ENCODE measurements at regions not wholly inside any gene's neighbourhood (a gene's known extent, or its start where the extent isn't known, plus 50 kb on each side); places are given as distances from the start of the nearest gene placed in this dataset.
A peak's percentile ranks its signal among the peaks of the same experiment; 100 is the strongest.

DNA sequence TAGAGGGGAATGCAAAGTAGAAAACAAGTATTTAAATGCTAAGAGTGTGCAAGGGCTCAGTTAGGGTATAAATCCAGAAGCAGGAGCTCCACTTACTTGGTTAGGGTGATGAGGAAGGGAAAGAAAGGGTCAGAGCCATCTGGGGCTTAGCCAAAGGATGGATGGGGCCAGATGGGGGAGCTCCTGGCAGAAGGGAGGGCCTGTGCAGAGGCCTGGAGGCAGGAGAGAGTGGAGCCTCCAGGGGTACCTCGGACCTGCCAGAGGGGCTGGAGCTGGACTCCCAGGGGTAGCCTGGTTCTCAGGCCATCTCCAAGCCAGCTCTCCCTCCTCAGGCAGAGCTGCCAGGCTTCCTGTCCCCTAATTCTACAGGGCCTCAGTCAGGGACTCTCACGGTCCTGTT lies 506.3 kb downstream of the SHQ1 start:
- no peak for DNase-seq (ENCODE audit: low spot score)

DNA sequence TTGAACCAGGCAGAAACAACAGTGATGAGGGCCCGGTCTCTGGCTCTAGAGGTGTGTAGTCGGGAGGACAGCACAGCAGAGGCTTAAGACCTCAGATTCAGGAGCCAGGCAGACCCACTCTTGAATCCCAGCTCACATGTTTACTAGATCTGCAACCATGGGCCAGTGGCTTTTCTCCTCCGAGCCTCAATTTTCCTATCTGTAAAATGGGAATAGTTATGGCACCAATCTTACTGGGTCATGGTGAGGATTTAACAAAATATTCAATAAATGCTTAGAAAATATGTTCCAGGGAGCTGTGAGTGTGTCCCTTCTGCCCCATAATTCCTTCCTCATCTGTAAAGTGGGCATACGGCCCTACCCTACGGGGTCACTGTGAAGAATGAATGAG lies 506.9 kb downstream of the SHQ1 start:
- DNase-seq (ENCODE audit: low spot score): no peak

DNA sequence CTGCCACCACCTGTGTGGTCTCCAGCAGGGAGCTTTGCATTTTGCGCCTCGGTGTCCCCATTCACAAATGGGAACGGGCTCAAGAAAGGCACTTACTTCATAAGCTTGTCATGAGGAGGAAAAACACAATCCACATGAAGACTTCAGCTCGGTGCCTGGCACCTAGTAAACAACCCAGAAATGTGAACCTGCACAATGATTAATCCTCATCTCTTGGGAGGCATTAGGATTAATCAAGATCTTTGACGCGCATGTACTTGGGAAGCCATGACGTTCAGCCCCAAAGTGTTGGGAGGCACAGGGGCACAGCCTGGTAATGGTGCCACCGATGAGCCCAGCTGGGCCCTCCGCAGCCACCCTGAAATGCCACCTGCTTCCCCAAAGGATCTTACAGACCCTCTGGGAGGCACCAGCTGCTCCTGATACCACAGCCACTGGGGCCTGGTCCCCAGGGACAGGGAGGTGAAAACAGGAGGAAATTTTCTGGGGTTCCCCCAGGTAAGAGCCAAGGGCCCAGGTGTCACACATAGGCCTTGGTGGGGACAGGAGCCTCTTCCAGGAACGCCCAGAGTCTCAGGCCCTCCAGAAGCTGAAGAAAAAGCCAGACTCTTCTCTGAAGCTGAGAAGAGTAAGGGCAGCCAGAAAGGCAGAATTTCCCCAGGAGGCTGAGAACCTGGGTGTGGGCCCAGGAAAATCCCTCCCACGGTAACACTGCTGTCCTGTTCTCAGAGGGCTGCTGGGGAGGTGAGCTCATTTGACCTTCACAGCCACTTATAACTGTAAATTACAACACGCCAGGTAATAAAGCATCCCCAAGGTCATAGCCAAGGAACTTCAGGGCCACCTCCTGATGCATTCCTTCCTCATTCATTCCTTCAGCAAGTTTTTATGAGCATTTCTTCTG lies 507.5 kb downstream of the SHQ1 start:
- DNase-seq (ENCODE audit: low spot score): no peak

DNA sequence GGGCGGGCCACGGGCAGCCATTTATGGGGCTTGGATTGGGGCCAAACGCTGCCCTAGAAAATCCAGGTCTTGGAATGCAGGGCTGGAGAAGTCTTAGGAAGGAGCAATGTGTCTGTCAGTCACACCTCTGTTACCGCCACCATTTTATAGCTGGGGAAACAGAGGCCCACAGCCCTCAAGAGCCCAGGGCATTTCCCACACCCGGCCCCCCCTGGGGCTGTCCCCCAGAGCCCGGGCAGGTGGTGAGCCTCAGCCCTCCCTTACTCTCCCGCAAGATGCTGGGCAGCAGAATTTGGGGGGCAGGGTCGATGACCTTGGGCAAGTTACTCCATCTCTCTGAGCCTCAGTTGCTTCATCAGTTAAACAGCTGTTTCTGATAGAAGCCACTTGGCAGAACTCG lies 508.2 kb downstream of the SHQ1 start:
- DNase-seq (ENCODE audit: low spot score): no peak

DNA sequence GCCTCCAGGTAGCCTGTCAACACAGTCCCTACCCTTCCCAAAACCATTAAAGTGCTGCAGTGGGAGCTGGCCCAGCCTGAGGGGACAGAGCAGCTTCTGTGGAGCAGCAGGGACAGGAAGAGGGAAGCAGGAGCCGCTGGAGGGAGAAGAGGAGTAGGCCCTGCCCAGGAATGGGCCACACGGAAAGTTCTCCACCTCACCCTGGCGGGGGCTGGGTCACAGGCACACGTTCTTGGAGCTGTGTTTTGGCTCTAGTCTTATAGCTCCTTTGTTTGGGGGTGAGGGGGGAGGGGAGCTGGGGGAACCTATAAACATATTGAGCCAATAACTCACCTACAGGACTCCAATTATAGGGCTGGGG lies 508.6 kb downstream of the SHQ1 start:
- no peak for DNase-seq (ENCODE audit: low spot score)

DNA sequence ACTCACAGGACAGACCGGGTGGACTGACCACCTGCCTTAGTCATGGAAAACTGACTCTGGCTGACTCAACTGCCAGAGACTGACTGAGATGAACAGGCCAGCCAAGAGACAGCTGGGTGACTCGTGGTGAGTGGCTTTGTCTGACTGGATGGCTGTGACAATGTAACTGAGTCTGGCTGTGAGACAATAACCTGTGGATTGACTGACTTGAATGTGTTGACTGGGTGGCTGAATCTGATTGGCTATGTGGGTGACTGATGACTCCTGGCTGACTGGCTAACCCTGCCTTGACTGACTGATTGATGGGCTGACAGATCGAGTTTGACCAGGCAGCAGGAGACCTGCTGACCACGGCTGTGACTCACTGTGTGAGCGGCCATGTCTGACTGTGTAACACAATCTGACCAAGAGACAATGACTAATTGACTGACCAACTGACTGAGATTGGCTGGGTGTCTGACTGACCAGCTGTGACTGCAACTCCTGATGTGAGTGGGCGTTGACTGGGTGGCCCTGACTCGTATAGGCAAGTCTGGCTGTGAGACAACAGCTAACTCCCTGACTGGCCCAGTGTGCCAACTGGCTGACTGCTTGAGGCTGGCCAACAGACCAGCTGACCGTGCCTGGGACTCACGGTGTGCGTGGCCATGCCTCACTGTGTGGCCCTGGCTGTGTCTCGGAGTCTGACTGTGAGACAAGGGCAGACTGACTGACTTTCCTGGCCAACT lies 509.1 kb downstream of the SHQ1 start:
- DNase-seq (ENCODE audit: low spot score): peak; percentile 45

DNA sequence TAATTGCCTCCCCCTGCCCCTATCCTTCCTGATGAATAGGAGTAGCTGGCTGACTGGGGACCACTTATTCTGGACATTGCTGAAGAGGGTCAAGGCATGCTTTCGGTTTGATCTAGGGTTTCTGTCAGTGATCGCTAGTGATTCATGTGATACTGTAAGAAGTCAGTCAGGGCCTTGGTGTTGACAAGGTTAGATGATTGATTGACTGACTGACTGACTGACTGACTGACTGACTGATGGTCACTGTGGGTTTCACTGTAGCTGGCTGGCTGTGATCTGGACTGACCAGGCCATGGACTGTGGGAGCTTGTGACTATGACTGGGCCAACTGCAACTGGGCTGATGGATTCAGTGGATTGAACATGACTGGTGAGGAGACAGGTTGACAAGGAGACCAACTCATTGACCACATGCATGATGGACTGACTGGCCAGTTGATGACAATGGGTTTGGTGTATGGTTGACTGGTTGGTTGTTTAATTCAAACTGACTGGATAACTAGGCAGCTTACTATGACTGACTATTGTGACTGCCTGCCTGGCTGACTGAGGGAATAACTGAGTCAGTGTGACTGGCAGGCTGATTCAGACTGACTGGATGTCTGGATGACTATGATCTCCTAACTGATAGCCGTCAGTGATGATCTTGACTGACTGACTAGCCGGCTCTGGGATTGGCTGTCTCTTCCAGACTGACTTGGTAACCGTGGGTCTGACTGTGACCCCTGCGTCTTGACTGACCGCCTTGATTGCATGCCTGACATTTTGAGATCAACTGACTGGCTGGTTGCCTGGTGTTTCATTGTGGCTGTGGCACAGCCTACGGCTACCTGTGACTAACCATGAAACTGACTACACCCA lies 509.9 kb downstream of the SHQ1 start:
- no peak for DNase-seq (ENCODE audit: low spot score)

DNA sequence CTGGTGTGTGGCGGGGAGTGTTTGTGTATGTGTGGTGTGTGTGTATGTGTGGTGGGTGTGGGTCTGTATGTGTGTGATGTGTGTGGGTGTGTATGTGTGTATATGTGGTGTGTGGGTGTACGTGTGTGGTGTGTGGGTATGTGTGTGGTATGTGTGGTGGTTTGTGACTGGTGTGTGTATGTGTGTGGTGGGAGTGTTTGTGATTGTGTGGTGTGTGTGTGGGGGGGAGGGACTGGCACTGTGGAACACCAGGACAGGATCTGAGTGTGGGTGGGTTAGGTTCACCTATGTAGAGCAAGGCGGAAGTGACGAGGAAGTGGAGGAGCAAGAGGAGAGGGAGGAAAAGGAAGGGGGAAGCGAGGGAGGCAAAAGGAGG lies 510.8 kb downstream of the SHQ1 start:
- no peak for DNase-seq (ENCODE audit: low spot score)

DNA sequence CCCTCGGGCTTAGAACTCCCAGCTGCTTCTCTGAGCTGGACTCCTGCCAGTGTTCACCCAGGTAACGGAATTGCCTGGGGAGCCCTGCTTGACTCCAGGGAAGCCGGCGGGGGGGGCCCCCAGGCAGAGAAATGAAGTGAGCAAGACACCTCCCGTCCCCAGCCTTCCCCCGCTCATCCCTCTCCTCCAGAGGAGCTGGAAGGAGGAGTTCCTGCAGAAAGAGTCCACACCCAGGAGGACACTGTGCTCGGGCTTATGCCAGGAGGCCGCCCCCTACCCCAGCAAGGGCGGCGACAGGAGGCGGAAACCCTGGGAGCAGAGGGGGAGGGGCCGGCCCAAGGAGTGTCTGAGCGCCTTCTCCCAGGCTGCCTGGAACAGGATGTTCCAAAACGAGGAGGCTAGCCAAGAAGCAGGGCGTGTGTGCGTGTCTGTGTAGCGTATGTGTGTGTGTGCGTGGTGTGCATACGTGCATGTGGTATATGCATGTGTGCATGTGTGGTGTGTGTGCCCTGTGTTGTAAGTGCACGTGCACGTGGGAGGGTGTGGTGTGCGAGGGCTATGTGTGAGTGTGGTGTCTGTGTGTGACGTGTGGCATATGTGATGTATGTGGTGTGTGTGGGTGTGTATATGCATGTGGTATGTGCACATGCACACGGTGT lies 511.3 kb downstream of the SHQ1 start:
- DNase-seq (ENCODE audit: low spot score): no peak

DNA sequence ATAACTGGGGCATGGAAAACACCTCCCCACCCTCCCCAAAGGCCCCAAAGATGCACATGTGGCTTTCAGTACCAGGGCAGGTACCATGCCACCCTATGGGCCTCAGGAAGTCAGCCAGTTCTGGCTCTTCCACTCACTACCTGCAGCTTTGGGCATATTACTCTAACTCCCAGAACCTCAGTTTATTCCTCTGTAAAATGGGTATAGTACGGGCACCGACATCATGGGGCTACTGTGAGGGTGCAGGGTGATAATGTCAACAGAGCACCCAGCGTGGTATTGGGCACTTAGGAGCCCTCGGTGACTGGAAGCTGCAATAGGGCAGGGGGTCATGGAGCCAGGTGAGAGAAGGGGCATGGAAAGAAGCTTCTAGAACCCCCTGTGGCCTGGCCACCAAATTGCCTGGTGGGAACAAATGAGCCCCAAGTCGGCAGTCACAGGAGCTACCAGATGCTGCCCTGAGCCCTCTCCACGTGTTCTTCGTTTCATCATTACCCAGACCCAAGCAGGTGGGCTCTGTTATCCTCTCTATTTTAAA lies 512.1 kb downstream of the SHQ1 start:
- DNase-seq (ENCODE audit: low spot score): no peak

DNA sequence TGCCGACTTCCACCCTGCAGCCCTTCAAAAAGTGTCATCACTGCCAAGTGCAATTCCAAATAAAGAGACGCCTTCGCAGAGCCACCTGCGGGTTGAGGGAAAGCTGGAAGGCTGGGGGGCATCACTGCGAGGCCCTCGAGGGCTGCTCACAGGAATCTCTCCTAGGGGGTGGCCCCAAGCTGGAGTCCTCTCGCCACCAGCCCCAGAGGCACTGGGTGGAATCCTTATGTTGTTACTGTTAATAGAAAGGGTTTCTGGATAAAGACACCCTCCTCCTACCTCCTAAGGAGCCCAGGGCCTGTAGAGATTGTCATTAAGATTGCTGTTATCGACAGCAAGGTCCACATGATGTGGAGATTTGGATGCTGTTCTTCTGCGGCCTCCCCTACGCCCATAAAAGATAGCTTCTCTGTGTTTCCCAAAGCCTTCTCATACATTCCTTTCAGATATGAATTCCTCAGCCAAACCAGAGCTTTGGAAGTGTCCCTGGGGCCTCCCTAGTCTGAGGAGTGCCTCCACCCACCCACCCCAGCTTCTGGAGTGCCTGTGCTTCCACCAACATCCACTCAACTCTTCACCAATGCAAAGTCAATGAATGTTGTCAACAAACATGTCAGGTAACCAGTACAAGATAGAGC lies 512.7 kb downstream of the SHQ1 start:
- no peak for DNase-seq (ENCODE audit: low spot score)

DNA sequence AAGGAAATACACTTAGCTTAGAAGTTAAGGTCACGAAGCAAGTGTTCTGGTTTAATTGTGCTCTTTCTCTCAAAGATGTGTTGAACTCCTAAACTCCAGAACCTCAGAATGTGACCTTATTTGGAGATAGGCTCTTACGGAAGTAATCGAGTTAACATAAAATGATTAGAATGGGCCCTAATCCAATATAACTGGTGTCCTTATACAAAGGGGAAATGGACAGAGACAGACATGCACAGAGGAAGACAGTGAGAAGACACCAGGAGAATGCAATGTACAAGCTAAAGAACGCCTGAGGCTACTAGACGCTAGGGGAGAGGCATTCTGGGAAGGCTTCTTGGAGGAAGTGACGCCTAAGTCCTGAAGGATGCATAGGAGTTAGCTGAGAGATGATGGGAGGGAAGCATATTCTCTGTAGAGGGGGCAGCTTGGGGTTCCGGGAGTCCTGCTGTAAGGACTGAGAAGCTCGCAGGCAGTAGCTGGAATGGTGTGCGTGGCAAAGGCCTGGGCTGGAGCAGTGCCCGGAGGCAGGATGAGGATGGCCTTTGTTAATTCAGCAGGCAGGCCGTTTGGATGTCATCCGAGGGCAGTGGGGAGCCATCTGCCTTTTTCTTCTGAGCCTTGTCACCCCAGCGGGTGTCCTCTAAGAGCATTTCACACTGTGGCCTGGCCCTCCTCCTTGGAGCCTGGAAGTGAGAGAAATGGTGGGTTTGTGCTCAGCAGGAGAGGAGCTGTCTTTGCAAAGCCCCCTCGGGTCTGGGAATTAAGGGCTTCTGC lies 513.4 kb downstream of the SHQ1 start:
- peak; percentile 94 for DNase-seq (ENCODE audit: low spot score)

DNA sequence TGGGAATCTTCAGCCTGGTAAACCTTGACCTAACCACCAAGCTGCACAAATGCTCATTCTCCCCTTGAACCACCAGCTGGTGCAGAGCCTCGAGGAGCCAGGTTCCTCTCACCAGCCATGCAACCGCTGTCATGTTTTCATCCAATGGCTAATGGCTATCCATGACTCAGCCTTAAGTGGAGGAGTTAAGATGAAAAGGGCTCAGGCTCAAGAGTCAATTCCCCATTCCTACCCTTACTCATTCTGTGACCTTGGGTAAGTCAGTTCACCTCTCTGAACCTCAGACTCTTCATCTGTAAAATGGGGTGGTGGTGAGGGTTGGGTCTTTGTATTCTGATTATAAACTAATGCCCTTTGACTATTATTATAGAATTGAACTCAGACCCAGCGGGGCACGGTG lies 515.6 kb downstream of the SHQ1 start:
- DNase-seq (ENCODE audit: low spot score): no peak

DNA sequence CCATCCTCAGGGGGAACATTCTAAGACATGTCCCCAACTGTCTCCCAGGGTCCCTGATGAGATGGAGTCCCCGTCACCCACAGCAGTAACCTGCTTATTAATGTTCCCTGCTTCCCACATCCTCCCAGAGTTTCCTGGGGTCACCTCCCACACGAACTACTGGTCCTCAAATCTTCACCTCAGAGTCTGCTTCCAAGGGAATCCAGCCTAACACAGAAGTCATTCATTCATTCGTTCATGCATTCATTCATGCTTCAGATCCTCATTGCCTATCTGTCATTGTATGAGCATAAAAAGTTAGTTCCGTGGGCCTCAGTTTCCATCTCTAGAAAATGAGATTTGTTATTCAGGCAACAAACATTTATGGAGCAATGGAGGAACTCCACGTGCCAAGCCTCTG lies 516.2 kb downstream of the SHQ1 start:
- no peak for DNase-seq (ENCODE audit: low spot score)

DNA sequence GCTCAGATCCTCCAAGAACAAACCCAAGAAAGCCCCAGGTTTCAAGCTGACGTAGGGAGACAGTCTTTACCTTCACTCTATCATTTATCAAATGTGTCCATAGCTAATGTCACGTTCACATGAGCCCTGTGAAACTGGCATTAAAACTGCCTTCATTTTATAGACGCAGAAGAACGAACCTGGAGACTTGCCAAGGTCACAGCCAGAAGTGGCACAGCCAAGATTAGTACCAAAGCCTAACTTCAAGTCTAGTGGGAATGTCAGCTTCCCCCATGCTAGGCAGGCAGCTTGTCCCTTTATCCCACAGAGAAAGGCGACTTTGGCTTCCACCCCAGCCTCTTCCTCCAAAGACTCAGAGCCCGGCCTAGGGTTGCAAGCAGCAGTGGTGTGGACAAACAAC lies 517.2 kb downstream of the SHQ1 start:
- no peak for DNase-seq (ENCODE audit: low spot score)

DNA sequence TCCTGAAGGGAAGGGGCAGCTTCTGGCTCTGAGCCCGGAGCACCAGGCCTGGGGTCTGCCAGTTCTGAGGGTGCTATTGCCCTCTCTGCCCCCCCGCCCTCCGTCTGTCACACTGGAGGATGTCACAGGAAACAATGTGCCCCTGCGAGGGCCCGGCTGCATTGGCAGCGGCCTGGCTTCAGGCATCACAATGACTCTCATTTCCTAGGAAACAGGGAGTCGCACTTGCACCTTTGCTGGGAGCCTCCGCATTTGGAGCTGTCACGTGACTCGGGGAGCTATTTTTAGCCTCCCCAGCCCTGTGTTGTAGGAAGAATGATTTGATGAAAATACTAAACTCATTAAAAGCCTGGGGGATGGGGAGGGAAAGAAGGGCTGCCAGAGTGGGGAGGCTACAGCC lies 518.9 kb downstream of the SHQ1 start:
- DNase-seq (ENCODE audit: low spot score): peak; percentile 68

DNA sequence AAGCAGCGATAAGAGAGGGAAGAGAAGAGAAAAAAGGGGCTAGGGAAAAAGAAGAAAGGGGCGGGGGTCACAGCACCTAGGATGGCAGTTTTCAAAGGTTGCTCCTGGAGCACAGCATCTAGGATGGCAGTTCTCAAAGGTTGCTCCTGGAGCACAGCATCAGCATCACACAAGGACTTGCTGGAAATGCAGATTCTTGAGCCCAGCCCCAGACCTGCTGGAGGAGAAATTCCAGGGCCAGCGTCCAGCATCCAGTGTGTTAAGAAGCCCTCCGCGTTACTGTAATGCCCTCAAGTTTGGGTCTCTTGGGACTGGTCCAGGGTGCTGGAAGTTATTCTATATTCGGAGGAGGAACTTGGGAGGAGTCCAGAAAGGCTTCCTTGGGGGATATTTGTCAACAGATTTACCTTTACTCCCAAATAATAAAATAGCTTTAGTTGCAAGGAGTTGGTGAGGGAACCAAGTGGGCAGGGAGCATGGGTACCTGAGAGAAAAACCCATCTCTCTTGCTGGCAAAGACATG lies 519.4 kb downstream of the SHQ1 start:
- DNase-seq (ENCODE audit: low spot score): no peak

DNA sequence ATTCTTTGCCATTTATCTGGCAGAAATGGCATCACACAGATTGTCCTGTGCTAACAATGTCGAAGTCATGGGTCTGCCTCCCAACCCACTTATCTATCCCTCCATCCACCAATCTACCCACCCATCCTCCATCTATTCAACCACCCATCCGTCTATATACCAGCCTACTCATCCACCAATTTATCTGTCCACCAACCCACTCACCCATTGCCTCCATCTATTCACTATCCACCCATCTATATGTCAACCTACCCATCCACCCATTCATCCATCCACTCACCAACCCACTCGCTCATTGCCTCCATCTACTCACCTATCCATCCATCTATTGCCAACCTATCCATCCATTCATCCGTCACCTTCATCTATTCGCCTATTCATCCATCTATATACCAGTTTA lies 521.2 kb downstream of the SHQ1 start:
- no peak for DNase-seq (ENCODE audit: low spot score)

DNA sequence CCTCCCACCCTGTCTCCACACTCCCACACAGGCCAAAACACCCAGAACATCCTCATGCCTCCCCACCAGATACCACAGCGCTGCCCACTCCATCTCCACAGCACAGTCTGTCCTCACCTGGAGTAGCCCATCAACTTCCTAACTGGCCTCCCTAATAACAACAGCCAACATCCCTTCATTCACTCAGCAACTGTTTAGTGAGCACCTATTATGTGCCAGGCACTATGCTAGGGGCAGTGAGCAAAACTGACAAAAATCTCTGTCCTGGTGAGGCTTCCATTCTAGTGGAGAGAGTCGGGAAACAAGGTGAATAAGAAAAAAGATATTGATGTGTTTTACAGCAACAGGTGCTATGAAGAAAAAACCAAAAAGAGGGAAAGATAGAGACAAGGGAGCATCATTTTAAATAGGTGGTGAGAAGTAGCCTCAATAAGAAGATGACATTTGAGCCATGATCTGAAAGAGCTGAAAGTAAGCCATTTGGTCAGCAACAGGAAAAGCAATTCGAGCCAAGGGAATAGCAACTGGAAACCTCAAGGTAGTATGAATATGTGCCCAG lies 523.9 kb downstream of the SHQ1 start:
- DNase-seq (ENCODE audit: low spot score): no peak

DNA sequence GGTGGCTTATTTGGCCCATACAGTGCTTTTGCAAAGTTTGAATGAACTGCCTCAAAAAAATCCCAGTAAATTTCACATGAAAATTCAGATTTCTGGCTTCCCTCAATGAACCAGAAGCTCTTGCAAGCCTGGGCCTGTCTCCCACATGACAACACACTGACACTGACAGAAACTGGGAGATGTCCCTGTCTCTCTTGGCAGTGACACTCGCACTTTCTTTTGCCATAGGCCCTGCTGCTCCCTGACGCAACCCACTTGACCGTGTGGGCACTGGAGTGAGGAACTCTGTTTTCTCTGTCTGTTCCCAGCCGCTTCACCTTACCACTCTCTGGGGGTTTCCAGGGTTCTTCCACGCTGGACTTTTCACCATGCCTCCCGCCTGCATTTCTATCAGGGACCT lies 524.5 kb downstream of the SHQ1 start:
- no peak for DNase-seq (ENCODE audit: low spot score)

All from putamen (tissue), 1 donor.